ENCODE measurements at regions not wholly inside any gene's neighbourhood (a gene's known extent, or its start where the extent isn't known, plus 50 kb on each side); places are given as distances from the start of the nearest gene placed in this dataset.

DNA sequence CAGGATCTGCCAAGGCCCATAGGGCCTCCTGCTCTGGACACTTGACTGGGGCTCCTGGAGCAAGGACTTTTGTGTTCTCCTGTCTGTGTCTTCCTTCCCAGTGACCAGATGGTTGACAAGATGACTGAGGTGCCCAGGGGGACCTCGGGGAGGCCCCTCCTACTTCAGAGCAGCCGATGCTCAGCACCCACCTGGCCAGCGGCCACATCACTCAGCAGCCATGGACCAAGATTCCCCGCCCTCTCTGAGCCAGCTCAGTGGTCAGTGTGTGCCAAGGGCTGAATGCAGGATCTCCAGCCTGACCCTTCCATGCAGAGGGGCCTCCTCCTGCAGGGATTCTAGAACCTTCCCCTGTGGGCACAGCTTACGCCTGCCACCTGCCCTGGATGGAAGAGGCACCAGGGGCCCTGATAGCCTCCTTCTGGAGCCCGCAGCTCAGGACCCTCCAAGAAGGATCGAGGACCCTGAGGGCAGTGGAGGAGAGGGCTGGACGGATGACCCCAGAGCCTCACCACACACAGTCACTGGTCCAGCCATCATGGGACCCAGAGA lies 87.4 kb upstream of the GPC1 start:
- no peaks in the 10 kb centered on the region for H3K4me1 Mint-ChIP-seq (ENCODE audit: low read depth, unreplicated experiment)
- no peaks in the 10 kb centered on the region for H3K4me1 ChIP-seq (ENCODE audit: insufficient read depth, low read length)
- no peak overlapping the region for H2AFZ ChIP-seq (ENCODE audit: low read depth, low read length)
- no peak overlapping the region for H3K4me3 ChIP-seq (ENCODE audit: insufficient read depth, low read depth, low read length)
- H4K20me1 ChIP-seq (ENCODE audit: insufficient read depth, low read length): no peaks in the 10 kb centered on the region
- H3K9me3 Mint-ChIP-seq (ENCODE audit: unreplicated experiment): peaks cover 29% of the 10 kb centered on the region
- H3K9ac ChIP-seq (ENCODE audit: low read length): no peak overlapping the region
- H3K27ac Mint-ChIP-seq (ENCODE audit: unreplicated experiment): no peak overlapping the region
- peaks cover 33% of the 10 kb centered on the region for H3K27me3 Mint-ChIP-seq (ENCODE audit: low read depth, unreplicated experiment)
- no peaks in the 10 kb centered on the region for H3K79me2 ChIP-seq (ENCODE audit: insufficient read depth, low read length)
- H3K4me2 ChIP-seq (ENCODE audit: low read length): no peak overlapping the region
- no peak for TF ChIP-seq CTCF (IDR thresholded peaks at IDR 0.05; ENCODE audit: insufficient read depth, low read depth, low read length)
- TF ChIP-seq EZH2 (IDR thresholded peaks at IDR 0.05; ENCODE audit: insufficient read depth, low read length): no peak
- no peak for FAIRE-seq
- H3K36me3 ChIP-seq (ENCODE audit: insufficient read depth, low read length): no peaks in the 10 kb centered on the region
- H3K27me3 ChIP-seq (ENCODE audit: insufficient read depth, low read length): peaks cover 7% of the 10 kb centered on the region
- H3K36me3 Mint-ChIP-seq (ENCODE audit: low read depth, unreplicated experiment): peaks cover 2% of the 10 kb centered on the region
- DNase-seq (ENCODE audit: low read depth): no peak
- H3K4me3 Mint-ChIP-seq (ENCODE audit: unreplicated experiment): no peak overlapping the region
- H3K27ac ChIP-seq (ENCODE audit: low read depth, low read length): no peak overlapping the region
- peaks cover 22% of the 10 kb centered on the region for H3K9me3 ChIP-seq (ENCODE audit: insufficient read depth, low read depth, low read length)

DNA sequence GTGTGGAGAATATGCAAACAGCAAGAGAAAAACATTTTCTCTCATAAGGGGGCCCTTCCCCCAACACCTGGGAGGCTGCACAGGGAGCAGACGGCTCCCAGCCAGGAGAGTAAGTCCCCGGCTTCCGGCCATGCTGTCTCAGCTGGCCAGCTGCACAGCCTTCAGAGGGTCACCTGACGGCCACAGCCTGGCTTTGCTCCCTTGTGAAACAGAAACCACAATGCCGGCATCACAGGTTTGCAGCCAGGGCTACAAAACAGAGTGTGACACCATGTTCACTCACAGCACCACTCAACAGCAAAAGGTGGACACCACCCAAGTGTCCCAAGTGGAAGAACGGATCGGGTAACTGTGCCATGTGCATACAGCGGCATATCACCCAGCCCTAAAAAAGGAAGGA lies 86.9 kb upstream of the GPC1 start:
- H3K9me3 Mint-ChIP-seq (ENCODE audit: unreplicated experiment): peaks cover 27% of the 10 kb centered on the region
- no peaks in the 10 kb centered on the region for H3K4me1 ChIP-seq (ENCODE audit: insufficient read depth, low read length)
- H3K27ac ChIP-seq (ENCODE audit: low read depth, low read length): no peak overlapping the region
- no peak overlapping the region for H3K27ac Mint-ChIP-seq (ENCODE audit: unreplicated experiment)
- H3K4me3 ChIP-seq (ENCODE audit: insufficient read depth, low read depth, low read length): no peak overlapping the region
- no peak overlapping the region for H3K4me2 ChIP-seq (ENCODE audit: low read length)
- H3K36me3 Mint-ChIP-seq (ENCODE audit: low read depth, unreplicated experiment): peaks cover 2% of the 10 kb centered on the region
- H3K27me3 Mint-ChIP-seq (ENCODE audit: low read depth, unreplicated experiment): peaks cover 33% of the 10 kb centered on the region
- no peak overlapping the region for H3K9ac ChIP-seq (ENCODE audit: low read length)
- H3K27me3 ChIP-seq (ENCODE audit: insufficient read depth, low read length): peaks cover 7% of the 10 kb centered on the region
- no peak for FAIRE-seq
- no peak overlapping the region for H3K4me3 Mint-ChIP-seq (ENCODE audit: unreplicated experiment)
- H3K4me1 Mint-ChIP-seq (ENCODE audit: low read depth, unreplicated experiment): no peaks in the 10 kb centered on the region
- H3K36me3 ChIP-seq (ENCODE audit: insufficient read depth, low read length): no peaks in the 10 kb centered on the region
- TF ChIP-seq CTCF (IDR thresholded peaks at IDR 0.05; ENCODE audit: insufficient read depth, low read depth, low read length): no peak
- TF ChIP-seq EZH2 (IDR thresholded peaks at IDR 0.05; ENCODE audit: insufficient read depth, low read length): no peak
- H3K9me3 ChIP-seq (ENCODE audit: insufficient read depth, low read depth, low read length): peaks cover 22% of the 10 kb centered on the region
- no peaks in the 10 kb centered on the region for H4K20me1 ChIP-seq (ENCODE audit: insufficient read depth, low read length)
- no peak for DNase-seq (ENCODE audit: low read depth)
- H3K79me2 ChIP-seq (ENCODE audit: insufficient read depth, low read length): no peaks in the 10 kb centered on the region
- H2AFZ ChIP-seq (ENCODE audit: low read depth, low read length): no peak overlapping the region

GRCh38 chr2:240349133-240350005 lies 86.1 kb upstream of the GPC1 start:
- Histone ChIP-seq H3K4me1 (ENCODE audit: insufficient read depth, low read length) (no peaks in the 10 kb centered on the region), H4K20me1 (ENCODE audit: insufficient read depth, low read length) (no peaks in the 10 kb centered on the region)
- H3K4me1 Mint-ChIP-seq (ENCODE audit: low read depth, unreplicated experiment): no peaks in the 10 kb centered on the region

More at GRCh38 chr2:240349133-240350005, 86.1 kb upstream of the GPC1 start:
- H2AFZ ChIP-seq (ENCODE audit: low read depth, low read length): no peak overlapping the region
- FAIRE-seq (no peak), DNase-seq (ENCODE audit: low read depth) (no peak)
- no peak overlapping the region for H3K27ac Mint-ChIP-seq (ENCODE audit: unreplicated experiment)
- H3K9me3 ChIP-seq (ENCODE audit: insufficient read depth, low read depth, low read length): peaks cover 17% of the 10 kb centered on the region
- peaks cover 7% of the 10 kb centered on the region for H3K27me3 ChIP-seq (ENCODE audit: insufficient read depth, low read length)
- H3K4me3 Mint-ChIP-seq (ENCODE audit: unreplicated experiment): no peak overlapping the region
- no peak overlapping the region for H3K4me2 ChIP-seq (ENCODE audit: low read length)
- TF ChIP-seq CTCF (IDR thresholded peaks at IDR 0.05; ENCODE audit: insufficient read depth, low read depth, low read length) (no peak), EZH2 (IDR thresholded peaks at IDR 0.05; ENCODE audit: insufficient read depth, low read length) (no peak)
- peaks cover 33% of the 10 kb centered on the region for H3K27me3 Mint-ChIP-seq (ENCODE audit: low read depth, unreplicated experiment)
- no peak overlapping the region for H3K27ac ChIP-seq (ENCODE audit: low read depth, low read length)
- no peaks in the 10 kb centered on the region for H3K79me2 ChIP-seq (ENCODE audit: insufficient read depth, low read length)
- H3K36me3 ChIP-seq (ENCODE audit: insufficient read depth, low read length): no peaks in the 10 kb centered on the region
- no peak overlapping the region for H3K9ac ChIP-seq (ENCODE audit: low read length)
- peaks cover 26% of the 10 kb centered on the region for H3K9me3 Mint-ChIP-seq (ENCODE audit: unreplicated experiment)
- H3K36me3 Mint-ChIP-seq (ENCODE audit: low read depth, unreplicated experiment): peaks cover 2% of the 10 kb centered on the region
- no peak overlapping the region for H3K4me3 ChIP-seq (ENCODE audit: insufficient read depth, low read depth, low read length)

Data from astrocyte (in vitro differentiated cells and primary cell).